B cell (primary cell): ENCODE measurements at regions not wholly inside any gene's neighbourhood (a gene's known extent, or its start where the extent isn't known, plus 50 kb on each side); places are given as distances from the start of the nearest gene placed in this dataset.

Experiments
- ATAC-seq: fragments of 200-7000 bp; cut with Tn5 transposase; one replicate; pipeline ENCODE4 v1.10.0; 2021; ENCODE audit warnings: low read depth, mild to moderate bottlenecking, moderate number of reproducible peaks, moderate library complexity
- CTCF ChIA-PET: fragments of 350-600 bp; sonication (Branson Sonifier 250); formaldehyde crosslinking; loops from one replicate; lab custom pipeline; 2021; ENCODE audit warnings: antibody characterized with exemption, inconsistent platforms; lab: Charles Lee
- POLR2A ChIA-PET: fragments of 350-600 bp; sonication (Branson Sonifier 250); formaldehyde crosslinking; loops from one replicate; lab custom pipeline; 2021; ENCODE audit warnings: antibody characterized with exemption; lab: Charles Lee
- DNase-seq: peaks from one replicate; pipeline ENCODE4 v3.0.0; 2013
- H2AFZ ChIP-seq: 2 replicates; pipeline ENCODE4 v1.6.1; 2012; ENCODE audit warnings: mild to moderate bottlenecking, low read depth, low read length; ENCODE audit not compliant: insufficient read depth, poor library complexity, severe bottlenecking
- H3K27ac ChIP-seq, 2 donors: 1 replicate in 1 of 2; 2 replicates in 1 of 2; pipeline ENCODE4 v1.5.1; 2012 to 2013; ENCODE audit warnings: low read length in 2 of 2, mild to moderate bottlenecking in 2 of 2, moderate library complexity in 1 of 2
- H3K27me3 ChIP-seq, 4 experiments: fragments of 200-600 bp in 1 of 4; sonication (generic) in 1 of 4; replicated peaks in 1 of 4; 1 replicate in 2 of 4; 2 replicates in 2 of 4; pipeline versions ENCODE4 v1.6.1 to v1.7.0; 2013 to 2016; ENCODE audit warnings: low read length in 3 of 4, mild to moderate bottlenecking in 2 of 4, mixed read lengths in 1 of 4, moderate library complexity in 1 of 4; ENCODE audit not compliant: insufficient read depth in 4 of 4, control insufficient read depth in 3 of 4; ENCODE audit errors: control extremely low read depth in 1 of 4
- H3K36me3 ChIP-seq, 2 experiments: replicated peaks in 1 of 2; 1 replicate in 1 of 2; 2 replicates in 1 of 2; pipeline versions ENCODE4 v1.6.1 to v1.7.1; 2013; ENCODE audit warnings: low read length in 1 of 2; ENCODE audit not compliant: insufficient read depth in 2 of 2, control insufficient read depth in 1 of 2; ENCODE audit errors: control extremely low read depth in 1 of 2, extremely low read depth in 1 of 2
- H3K4me1 ChIP-seq, 2 donors: fragments of 200-600 bp in 1 of 2; sonication (generic) in 1 of 2; 1 replicate in 1 of 2; 2 replicates in 1 of 2; pipeline versions ENCODE4 v1.5.1 to v1.6.1; 2013 to 2017; ENCODE audit warnings: low read length in 2 of 2; ENCODE audit not compliant: control insufficient read depth in 2 of 2, insufficient read depth in 2 of 2
- H3K4me2 ChIP-seq: replicated peaks from 2 replicates; pipeline ENCODE3; 2012; ENCODE audit warnings: mild to moderate bottlenecking, low read depth, low read length; ENCODE audit not compliant: poor library complexity, severe bottlenecking
- H3K4me3 ChIP-seq, 5 experiments: fragments of 200-600 bp in 1 of 5; sonication (generic) in 1 of 5; 1 replicate in 3 of 5; 2 replicates in 2 of 5; pipeline versions ENCODE4 v1.5.1 to v1.7.0; 2011 to 2016; ENCODE audit warnings: low read length in 4 of 5, mild to moderate bottlenecking in 4 of 5, low read depth in 2 of 5, control low read depth in 1 of 5, moderate library complexity in 1 of 5; ENCODE audit not compliant: insufficient read depth in 1 of 5; ENCODE audit errors: control extremely low read depth in 1 of 5, extremely low read depth in 1 of 5
- H3K79me2 ChIP-seq: fragments of 200-600 bp; sonication (generic); one replicate; pipeline ENCODE4 v1.6.0; 2016; ENCODE audit warnings: low read length; ENCODE audit not compliant: control insufficient read depth, insufficient read depth
- H3K9ac ChIP-seq: fragments of 200-600 bp; sonication (generic); 2 replicates; pipeline ENCODE4 v1.6.1; 2017; ENCODE audit warnings: mild to moderate bottlenecking, low read length, moderate library complexity
- H3K9me3 ChIP-seq, 3 donors: one replicate each; pipeline versions ENCODE4 v1.6.1 to v1.7.1; 2013; ENCODE audit warnings: low read length in 2 of 3; ENCODE audit not compliant: control insufficient read depth in 2 of 3, insufficient read depth in 1 of 3; ENCODE audit errors: control extremely low read depth in 1 of 3
- H4K20me1 ChIP-seq: 2 replicates; pipeline ENCODE4 v1.6.0; 2012; ENCODE audit warnings: mild to moderate bottlenecking, low read length; ENCODE audit not compliant: insufficient read depth, control insufficient read depth, poor library complexity, severe bottlenecking
- H3K27ac Mint-ChIP-seq: one replicate; pipeline ENCODE4 v1.8.0; 2021; ENCODE audit warnings: mixed read lengths
- H3K27me3 Mint-ChIP-seq: one replicate; pipeline ENCODE4 v1.8.0; 2021; ENCODE audit warnings: mixed read lengths
- H3K4me1 Mint-ChIP-seq: one replicate; pipeline ENCODE4 v1.8.0; 2021; ENCODE audit warnings: mixed read lengths
- H3K4me3 Mint-ChIP-seq: one replicate; pipeline ENCODE4 v1.8.0; 2021; ENCODE audit warnings: mixed read lengths
- H3K9me3 Mint-ChIP-seq: one replicate; pipeline ENCODE4 v1.8.0; 2022; ENCODE audit warnings: mixed read lengths; ENCODE audit not compliant: insufficient read depth
- CTCF ChIP-seq: fragments of 200-600 bp; IDR thresholded peaks from one replicate; pipeline ENCODE4 v1.8.0; 2022; ENCODE audit warnings: antibody characterized with exemption, mild to moderate bottlenecking
- EZH2 ChIP-seq: IDR thresholded peaks from 2 replicates; pipeline ENCODE4 v1.6.1; 2012; ENCODE audit warnings: borderline replicate concordance, low read depth, mild to moderate bottlenecking, moderate library complexity, low read length; ENCODE audit not compliant: insufficient read depth, poor library complexity, severe bottlenecking
- WGBS: methylation state at CpG from one replicate; pipeline ENCODE4 v1.1.5; 2013; ENCODE audit warnings: missing lambda C conversion rate; ENCODE audit not compliant: insufficient coverage; 5-methylcytosine and 5-hydroxymethylcytosine counted together
- intact Hi-C: fragments of 100-400 bp; cut with micrococcal nuclease; formaldehyde crosslinking; loops from one replicate; pipeline ENCODE4 v1.10.0; 2022

DNA sequence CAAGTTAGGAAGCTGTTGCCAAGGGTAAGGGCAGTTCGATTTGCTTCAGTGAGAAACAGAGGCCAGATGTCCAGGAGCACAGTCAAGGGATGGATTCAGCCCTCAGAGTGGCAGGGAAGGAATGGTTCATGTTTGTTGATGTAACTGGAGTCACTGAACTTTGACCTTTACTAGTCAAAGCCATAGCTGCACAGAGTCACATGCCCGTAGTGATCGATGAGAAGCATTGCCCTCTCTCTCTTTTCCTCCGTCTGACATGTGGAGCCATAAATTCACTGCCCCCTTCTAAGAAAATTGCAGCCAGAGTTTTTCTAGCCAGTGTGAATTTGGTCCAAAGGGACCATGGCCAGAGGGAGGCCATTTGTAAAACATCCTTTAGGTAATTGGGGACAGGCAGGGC, 124.1 kb upstream of the MTNR1B start:
- DNase-seq (no peak), ATAC-seq (no peak)
- no peak overlapping the region for H3K27ac ChIP-seq
- no peaks in the 10 kb centered on the region for H3K36me3 ChIP-seq
- no peak overlapping the region for H2AFZ ChIP-seq
- Mint-ChIP-seq H3K4me1 (no peaks in the 10 kb centered on the region), H3K27ac (no peak overlapping the region), H3K9me3 (no peaks in the 10 kb centered on the region), H3K4me3 (no peak overlapping the region), H3K27me3 (no peaks in the 10 kb centered on the region)
- no peaks in the 10 kb centered on the region for H3K79me2 ChIP-seq
- no peaks in the 10 kb centered on the region for H3K27me3 ChIP-seq
- 81% methylated on average over 3 of the region's 4 CpGs for WGBS
- ChIA-PET CTCF (no interaction called here), POLR2A (no interaction called here)
- H3K4me3 ChIP-seq = no peak overlapping the region
- H3K4me1 ChIP-seq = no peaks in the 10 kb centered on the region
- H3K9ac ChIP-seq = no peak overlapping the region
- peaks cover 0 to 4% (median 0%) of the 10 kb centered on the region in 3 donors for H3K9me3 ChIP-seq
- no peak overlapping the region for H3K4me2 ChIP-seq
- no peaks in the 10 kb centered on the region for H4K20me1 ChIP-seq
- TF ChIP-seq EZH2 (no peak), CTCF (no peak)
- intact Hi-C loops = no loop called here

- ChIA-PET POLR2A (no interaction called here), CTCF (no interaction called here)
- no peaks in the 10 kb centered on the region for H3K4me1 Mint-ChIP-seq
- H3K27me3 Mint-ChIP-seq = no peaks in the 10 kb centered on the region
- no peak overlapping the region for H3K4me3 Mint-ChIP-seq
- TF ChIP-seq EZH2 = no peak
- TF ChIP-seq CTCF = no peak
- H3K36me3 ChIP-seq = no peaks in the 10 kb centered on the region
- no peaks in the 10 kb centered on the region for H4K20me1 ChIP-seq
- no peak overlapping the region for H3K9ac ChIP-seq
- no peak overlapping the region for H3K4me2 ChIP-seq
- ATAC-seq (no peak), DNase-seq (no peak)
- H3K4me3 ChIP-seq = no peak overlapping the region
- no peak overlapping the region for H2AFZ ChIP-seq
- no peak overlapping the region for H3K27ac Mint-ChIP-seq
- H3K9me3 ChIP-seq = peaks cover 0 to 4% (median 0%) of the 10 kb centered on the region in 3 donors
- H3K79me2 ChIP-seq = no peaks in the 10 kb centered on the region
- no peak overlapping the region for H3K27ac ChIP-seq
- intact Hi-C loops = no loop called here
- no peaks in the 10 kb centered on the region for H3K4me1 ChIP-seq
- no peaks in the 10 kb centered on the region for H3K27me3 ChIP-seq
- WGBS = 50% methylated on average over 2 of the region's 2 CpGs
- no peaks in the 10 kb centered on the region for H3K9me3 Mint-ChIP-seq
Observed at GRCh38 chr11:92845805-92846204, 123.6 kb upstream of the MTNR1B start.
